ENCODE measurements at regions not wholly inside any gene's neighbourhood (a gene's known extent, or its start where the extent isn't known, plus 50 kb on each side); places are given as distances from the start of the nearest gene placed in this dataset.

DNA sequence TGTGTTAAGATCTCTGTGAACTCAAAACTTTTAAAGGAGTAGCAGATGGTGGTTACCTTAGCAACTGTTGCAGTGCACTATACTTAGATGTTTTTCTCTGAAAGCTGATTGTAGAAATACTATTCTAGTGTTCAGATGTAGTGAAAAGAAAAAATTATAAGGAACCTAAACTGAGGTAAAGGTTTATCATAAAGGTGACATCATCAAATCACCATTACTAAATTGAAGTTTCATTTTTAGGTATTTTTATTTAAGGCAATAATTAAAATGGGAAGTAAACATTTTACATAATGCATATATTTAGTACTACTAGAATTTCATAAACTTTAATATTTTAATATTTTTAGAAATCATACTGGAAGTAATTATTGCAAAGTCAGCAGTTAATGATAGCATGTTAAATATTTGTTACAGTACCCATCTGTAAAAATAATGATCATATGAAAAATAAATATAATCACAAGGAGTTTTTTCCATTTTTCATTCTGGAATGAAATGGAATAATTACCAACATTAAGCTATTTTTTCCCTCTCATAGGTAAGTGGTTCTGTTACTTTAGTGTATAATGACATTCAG lies 141.1 kb upstream of the NAV3 start:
- TF ChIP-seq CTCF (IDR thresholded peaks at IDR 0.05) (no peak), EZH2 (IDR thresholded peaks at IDR 0.05) (no peak)

Data from neural progenitor cell (in vitro differentiated cells).